Endothelial cell of umbilical vein (primary cell): ENCODE measurements at regions not wholly inside any gene's neighbourhood (a gene's known extent, or its start where the extent isn't known, plus 50 kb on each side); places are given as distances from the start of the nearest gene placed in this dataset.

ENCODE experiments used
- BruUV-seq: library from RNA; stranded (reverse); fragments of 400-500 nt; replicated peaks from 2 replicates; lab custom pipeline; 2021; lab: Mats Ljungman, UMichigan
- CTCF ChIA-PET: fragments of 300-600, 350-600 bp; sonication (Branson Sonifier 250); formaldehyde crosslinking; loops from one replicate; lab custom pipeline; 2021; ENCODE audit warnings: antibody characterized with exemption, inconsistent platforms; lab: Charles Lee
- POLR2A ChIA-PET: fragments of 300-600, 350-600 bp; sonication (Branson Sonifier 250); formaldehyde crosslinking; loops from one replicate; lab custom pipeline; 2021; ENCODE audit warnings: antibody characterized with exemption, inconsistent platforms; lab: Charles Lee
- DNase-seq: peaks from one replicate; pipeline ENCODE4 v3.0.0-alpha.2; 2011; ENCODE audit warnings: low read depth, low spot score
- FAIRE-seq: peaks from 2 replicates; lab custom pipeline; 2011; peaks lifted over from hg19 to GRCh38; lab: Jason Lieb, UNC
- H2AFZ ChIP-seq: 2 replicates; pipeline ENCODE4 v1.6.0; 2012; ENCODE audit warnings: low read depth, low read length, control low read depth, inconsistent platforms
- H3K27ac ChIP-seq: 2 replicates; pipeline ENCODE4 v1.5.1; 2011; ENCODE audit warnings: low read depth, mild to moderate bottlenecking, control low read depth, low read length, moderate library complexity; ENCODE audit not compliant: insufficient read depth
- H3K27me3 ChIP-seq, 2 experiments: 2 replicates each; pipeline versions ENCODE4 v1.6.0 to v1.6.1; 2011; ENCODE audit warnings: low read length in 2 of 2, mixed read lengths in 1 of 2; ENCODE audit not compliant: control insufficient read depth in 2 of 2, insufficient read depth in 2 of 2
- H3K36me3 ChIP-seq, 2 experiments: 2 replicates in 1 of 2; 3 replicates in 1 of 2; pipeline ENCODE4 v1.5.1; 2011; ENCODE audit warnings: low read length in 2 of 2, mild to moderate bottlenecking in 1 of 2, moderate library complexity in 1 of 2; ENCODE audit not compliant: control insufficient read depth in 2 of 2, insufficient read depth in 2 of 2; ENCODE audit errors: extremely low read depth in 1 of 2
- H3K4me1 ChIP-seq: 3 replicates; pipeline ENCODE4 v1.5.1; 2011; ENCODE audit warnings: mild to moderate bottlenecking, low read length; ENCODE audit not compliant: control insufficient read depth, insufficient read depth; ENCODE audit errors: extremely low read depth
- H3K4me2 ChIP-seq: 2 replicates; pipeline ENCODE4 v1.6.1; 2011; ENCODE audit warnings: low read length, control low read depth, mixed read lengths; ENCODE audit not compliant: insufficient read depth
- H3K4me3 ChIP-seq, 3 experiments: fragments of 200-600 bp in 1 of 3; sonication (generic), shearing (Covaris generic) in 1 of 3; replicated peaks in 1 of 3; 2 replicates each; pipeline ENCODE4 v1.5.1; 2011 to 2016; ENCODE audit warnings: control low read depth in 3 of 3, low read length in 3 of 3, mild to moderate bottlenecking in 2 of 3, inconsistent platforms in 1 of 3, low read depth in 1 of 3, moderate library complexity in 1 of 3; ENCODE audit not compliant: insufficient read depth in 1 of 3
- H3K79me2 ChIP-seq: 2 replicates; pipeline ENCODE4 v1.6.0; 2012; ENCODE audit warnings: low read length, inconsistent platforms; ENCODE audit not compliant: control insufficient read depth, insufficient read depth
- H3K9ac ChIP-seq: replicated peaks from 2 replicates; pipeline ENCODE3; 2011; ENCODE audit warnings: low read length, control low read depth; ENCODE audit not compliant: insufficient read depth; ENCODE audit errors: extremely low read depth
- H3K9me1 ChIP-seq: replicated peaks from 3 replicates; pipeline ENCODE4 v1.6.0; 2011; ENCODE audit warnings: mild to moderate bottlenecking, low read length; ENCODE audit not compliant: control insufficient read depth, insufficient read depth; ENCODE audit errors: extremely low read depth
- H3K9me3 ChIP-seq: replicated peaks from 2 replicates; pipeline ENCODE4 v1.5.1; 2012; ENCODE audit warnings: low read length, inconsistent platforms; ENCODE audit not compliant: control insufficient read depth, insufficient read depth
- H4K20me1 ChIP-seq: replicated peaks from 2 replicates; pipeline ENCODE3; 2011; ENCODE audit warnings: mild to moderate bottlenecking, low read length; ENCODE audit not compliant: control insufficient read depth, insufficient read depth; ENCODE audit errors: extremely low read depth
- EZH2 ChIP-seq: IDR thresholded peaks from 2 replicates; pipeline ENCODE4 v1.6.1; 2012; ENCODE audit warnings: borderline replicate concordance, low read depth, mild to moderate bottlenecking, moderate library complexity, low read length, inconsistent platforms; ENCODE audit not compliant: severe bottlenecking
- FOS ChIP-seq: IDR thresholded peaks from 2 replicates; pipeline ENCODE4 v1.6.1; 2011; ENCODE audit warnings: mild to moderate bottlenecking, low read length, moderate library complexity, borderline replicate concordance; ENCODE audit not compliant: insufficient read depth
- GATA2 ChIP-seq: IDR thresholded peaks from 2 replicates; pipeline ENCODE4 v1.7.0; 2011; ENCODE audit warnings: low read depth, mild to moderate bottlenecking, moderate library complexity, mixed read lengths, low read length; ENCODE audit not compliant: insufficient read length, insufficient read depth
- JUN ChIP-seq: IDR thresholded peaks from 2 replicates; pipeline ENCODE4 v1.6.1; 2011; ENCODE audit warnings: borderline replicate concordance, low read depth; ENCODE audit not compliant: insufficient read length, insufficient read depth
- MAX ChIP-seq: IDR thresholded peaks from 2 replicates; pipeline ENCODE4 v1.6.1; 2011; ENCODE audit not compliant: insufficient read depth, insufficient read length
- MYC ChIP-seq: IDR thresholded peaks from one replicate; pipeline ENCODE4 v1.6.1; 2011; ENCODE audit warnings: mild to moderate bottlenecking, low read depth, low read length
- POLR2A ChIP-seq: IDR thresholded peaks from 2 replicates; pipeline ENCODE4 v1.6.1; 2012; ENCODE audit warnings: low read depth, mild to moderate bottlenecking, control low read depth, low read length
- POLR2AphosphoS5 ChIP-seq: IDR thresholded peaks from 2 replicates; pipeline ENCODE4 v1.6.1; 2012; ENCODE audit warnings: low read depth, mild to moderate bottlenecking, control low read depth, low read length, moderate library complexity; ENCODE audit not compliant: insufficient read depth
- dilution Hi-C: fragments of 300-500 bp; cut with MboI; formaldehyde crosslinking; loops from one replicate; pipeline ENCODE4 v1.15.0; 2019; ENCODE audit warnings: low sequenced_read_pairs; ENCODE audit not compliant: extremely low pct_ligation_motif_present
- intact Hi-C: fragments of 100-400 bp; cut with micrococcal nuclease; formaldehyde crosslinking; loops from one replicate; pipeline ENCODE4 v1.10.0; 2022
- TF ChIP-seq, protein P1 (sequence below), 2 donors: IDR thresholded peaks; 1 replicate in 1 of 2; 2 replicates in 1 of 2; pipeline ENCODE4 v1.5.1; 2011; ENCODE audit warnings: low read length in 2 of 2, mild to moderate bottlenecking in 2 of 2, moderate library complexity in 2 of 2, control low read depth in 1 of 2, inconsistent platforms in 1 of 2, low read depth in 1 of 2; ENCODE audit not compliant: insufficient read depth in 1 of 2; ENCODE audit errors: extremely low read depth in 1 of 2

DNA sequence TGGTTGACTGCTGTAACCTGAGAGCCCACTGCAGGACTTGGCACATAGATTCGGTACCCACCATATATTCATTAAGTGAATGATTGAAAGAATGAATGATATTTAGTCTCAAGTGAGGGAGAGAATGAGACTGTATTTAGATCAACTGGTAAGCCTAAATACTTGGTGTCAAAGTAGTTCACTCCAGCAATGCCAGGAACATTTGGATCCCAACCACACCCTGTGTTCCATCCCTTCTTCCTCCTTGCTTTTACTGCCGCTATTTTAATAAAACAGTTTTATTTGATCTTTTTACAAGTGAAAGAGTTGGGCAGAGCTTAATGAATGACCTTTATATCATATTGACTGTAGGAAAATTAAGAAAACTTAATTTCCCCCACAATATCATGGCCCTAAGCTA is 473.6 kb upstream of the CBLB start:
- Histone ChIP-seq H2AFZ (no peak overlapping the region), H3K79me2 (no peaks in the 10 kb centered on the region), H3K4me1 (no peaks in the 10 kb centered on the region), H3K9me1 (no peaks in the 10 kb centered on the region), H3K4me2 (no peak overlapping the region), H3K36me3 (no peaks in the 10 kb centered on the region), H3K4me3 (no peak overlapping the region), H3K9ac (no peak overlapping the region), H3K27me3 (no peaks in the 10 kb centered on the region), H3K9me3 (no peaks in the 10 kb centered on the region), H3K27ac (no peak overlapping the region), H4K20me1 (no peaks in the 10 kb centered on the region)
- CTCF ChIA-PET, result no interaction called here
- DNase-seq, result no peak
- BruUV-seq, result no TSS peak
- TF ChIP-seq, protein P1, sequence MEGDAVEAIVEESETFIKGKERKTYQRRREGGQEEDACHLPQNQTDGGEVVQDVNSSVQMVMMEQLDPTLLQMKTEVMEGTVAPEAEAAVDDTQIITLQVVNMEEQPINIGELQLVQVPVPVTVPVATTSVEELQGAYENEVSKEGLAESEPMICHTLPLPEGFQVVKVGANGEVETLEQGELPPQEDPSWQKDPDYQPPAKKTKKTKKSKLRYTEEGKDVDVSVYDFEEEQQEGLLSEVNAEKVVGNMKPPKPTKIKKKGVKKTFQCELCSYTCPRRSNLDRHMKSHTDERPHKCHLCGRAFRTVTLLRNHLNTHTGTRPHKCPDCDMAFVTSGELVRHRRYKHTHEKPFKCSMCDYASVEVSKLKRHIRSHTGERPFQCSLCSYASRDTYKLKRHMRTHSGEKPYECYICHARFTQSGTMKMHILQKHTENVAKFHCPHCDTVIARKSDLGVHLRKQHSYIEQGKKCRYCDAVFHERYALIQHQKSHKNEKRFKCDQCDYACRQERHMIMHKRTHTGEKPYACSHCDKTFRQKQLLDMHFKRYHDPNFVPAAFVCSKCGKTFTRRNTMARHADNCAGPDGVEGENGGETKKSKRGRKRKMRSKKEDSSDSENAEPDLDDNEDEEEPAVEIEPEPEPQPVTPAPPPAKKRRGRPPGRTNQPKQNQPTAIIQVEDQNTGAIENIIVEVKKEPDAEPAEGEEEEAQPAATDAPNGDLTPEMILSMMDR (IDR thresholded peaks at IDR 0.05; ENCODE audit: extremely low read depth in 1 of 2, insufficient read depth in 1 of 2, low read depth in 1 of 2, low read length in 2 of 2), result no peak
- no peak for TF ChIP-seq FOS
- no peak for TF ChIP-seq JUN
- no peak for TF ChIP-seq EZH2
- TF ChIP-seq POLR2A, result no peak
- dilution Hi-C loops, result no loop called here
- POLR2A ChIA-PET, result no interaction called here
- FAIRE-seq, result no peak
- intact Hi-C loops, result no loop called here

GRCh38 chr3:106343811-106344210 is 475.0 kb upstream of the CBLB start:
- no peak for FAIRE-seq
- Histone ChIP-seq H3K9ac (no peak overlapping the region), H3K9me1 (no peaks in the 10 kb centered on the region), H2AFZ (no peak overlapping the region), H3K4me1 (no peaks in the 10 kb centered on the region), H3K27ac (no peak overlapping the region), H3K79me2 (no peaks in the 10 kb centered on the region), H4K20me1 (no peaks in the 10 kb centered on the region), H3K4me2 (no peak overlapping the region), H3K4me3 (no peak overlapping the region), H3K36me3 (no peaks in the 10 kb centered on the region), H3K27me3 (no peaks in the 10 kb centered on the region), H3K9me3 (no peaks in the 10 kb centered on the region)
- TF ChIP-seq, protein P1 (IDR thresholded peaks at IDR 0.05; ENCODE audit: extremely low read depth in 1 of 2, insufficient read depth in 1 of 2, low read depth in 1 of 2, low read length in 2 of 2), result no peak
- TF ChIP-seq MAX (no peak), POLR2A (no peak), MYC (no peak), EZH2 (no peak), POLR2AphosphoS5 (no peak), JUN (no peak), GATA2 (no peak), FOS (no peak)
- dilution Hi-C loops, result no loop called here
- CTCF ChIA-PET, result no interaction called here
- no peak for DNase-seq
- POLR2A ChIA-PET, result no interaction called here
- intact Hi-C loops, result no loop called here
- no TSS peak for BruUV-seq
